DOHH2 (cell line): ENCODE measurements at regions not wholly inside any gene's neighbourhood (a gene's known extent, or its start where the extent isn't known, plus 50 kb on each side); places are given as distances from the start of the nearest gene placed in this dataset.

Source experiments
- CTCF ChIP-seq: fragments of 200-600 bp; sonication (generic); IDR thresholded peaks from one replicate; pipeline ENCODE4 v1.5.1; 2014; ENCODE audit warnings: antibody characterized with exemption, mild to moderate bottlenecking, low read depth, low read length; ENCODE audit not compliant: poor library complexity, severe bottlenecking
- EZH2phosphoT487 ChIP-seq: fragments of 200-600 bp; sonication (generic); IDR thresholded peaks from 2 replicates; pipeline ENCODE4 v1.6.1; 2017; ENCODE audit warnings: borderline replicate concordance, mild to moderate bottlenecking, antibody characterized with exemption, low read length, moderate library complexity, mixed read lengths

- TF ChIP-seq CTCF (no peak), EZH2phosphoT487 (no peak)
Measured at GRCh38 chr3:175913286-175913685, 1054.2 kb downstream of the NAALADL2 start.
